Cardiac fibroblast (primary cell): ENCODE measurements at regions not wholly inside any gene's neighbourhood (a gene's known extent, or its start where the extent isn't known, plus 50 kb on each side); places are given as distances from the start of the nearest gene placed in this dataset.

Experiments
- DNase-seq, 2 donors: peaks; one replicate each; pipeline versions ENCODE4 v3.0.0 to v3.0.0-alpha.2; 2010; ENCODE audit warnings: low read depth in 2 of 2
- H3K4me3 ChIP-seq, 2 donors: replicated peaks in 1 of 2; 1 replicate in 1 of 2; 2 replicates in 1 of 2; pipeline ENCODE4 v1.5.1; 2011; ENCODE audit warnings: low read depth in 2 of 2, low read length in 2 of 2, mild to moderate bottlenecking in 2 of 2, moderate library complexity in 1 of 2
- CTCF ChIP-seq: IDR thresholded peaks from one replicate; pipeline ENCODE4 v1.5.1; 2011; ENCODE audit warnings: low read depth, mild to moderate bottlenecking, low read length, inconsistent platforms

GRCh38 chr20:40230486-40230885 lies 458.6 kb downstream of the MAFB start:
- no peak for DNase-seq
- no peak overlapping the region for H3K4me3 ChIP-seq
- TF ChIP-seq CTCF = no peak

- no peak overlapping the region for H3K4me3 ChIP-seq
- no peak for DNase-seq
- no peak for TF ChIP-seq CTCF
Measured at GRCh38 chr20:40225596-40225995, 463.4 kb downstream of the MAFB start.

GRCh38 chr20:40223810-40224209 lies 465.2 kb downstream of the MAFB start:
- H3K4me3 ChIP-seq = no peak overlapping the region
- DNase-seq = no peak
- TF ChIP-seq CTCF = no peak

- DNase-seq = no peak
- no peak for TF ChIP-seq CTCF
- no peak overlapping the region for H3K4me3 ChIP-seq
Measured at GRCh38 chr20:40218971-40219370, 470.1 kb downstream of the MAFB start.

GRCh38 chr20:40218316-40218969 lies 470.6 kb downstream of the MAFB start:
- no peak overlapping the region for H3K4me3 ChIP-seq
- no peak for TF ChIP-seq CTCF
- DNase-seq = no peak

GRCh38 chr20:40207655-40208054 lies 481.4 kb downstream of the MAFB start:
- TF ChIP-seq CTCF = no peak
- no peak overlapping the region for H3K4me3 ChIP-seq
- peak in 1 of 2 donors; percentile 27 for DNase-seq

GRCh38 chr20:40205971-40206370 lies 483.1 kb downstream of the MAFB start:
- no peak for TF ChIP-seq CTCF
- no peak for DNase-seq
- H3K4me3 ChIP-seq = no peak overlapping the region
